ENCODE measurements at regions not wholly inside any gene's neighbourhood (a gene's known extent, or its start where the extent isn't known, plus 50 kb on each side); places are given as distances from the start of the nearest gene placed in this dataset.

- H3K27ac ChIP-seq = no peak overlapping the region
- ATAC-seq = no peak
- no peak for TF ChIP-seq POLR2AphosphoS5 (IDR thresholded peaks at IDR 0.05)
- TF ChIP-seq EP300 (IDR thresholded peaks at IDR 0.05) = no peak
- TF ChIP-seq CTCF (IDR thresholded peaks at IDR 0.05) = no peak
- no peak for TF ChIP-seq POLR2A (IDR thresholded peaks at IDR 0.05)
- no peak overlapping the region for H3K4me3 ChIP-seq
- no peaks in the 10 kb centered on the region for H3K36me3 ChIP-seq
- H3K9me3 ChIP-seq = no peaks in the 10 kb centered on the region
- no peaks in the 10 kb centered on the region for H3K27me3 ChIP-seq
- H3K4me1 ChIP-seq = no peaks in the 10 kb centered on the region
- WGBS, 2 donors (ENCODE audit: low coverage in 1 of 2) = 71 to 100% methylated on average over 1 of the region's 1 CpG
Measured at GRCh38 chr5:35409361-35409760, 179.1 kb upstream of the PRLR start.

GRCh38 chr5:35408146-35408545 lies 177.9 kb upstream of the PRLR start:
- no peak for TF ChIP-seq CTCF (IDR thresholded peaks at IDR 0.05)
- TF ChIP-seq EP300 (IDR thresholded peaks at IDR 0.05) = no peak
- TF ChIP-seq POLR2A (IDR thresholded peaks at IDR 0.05) = no peak
- TF ChIP-seq POLR2AphosphoS5 (IDR thresholded peaks at IDR 0.05) = no peak
- H3K9me3 ChIP-seq = no peaks in the 10 kb centered on the region
- no peaks in the 10 kb centered on the region for H3K4me1 ChIP-seq
- no peaks in the 10 kb centered on the region for H3K36me3 ChIP-seq
- WGBS, 2 donors (ENCODE audit: low coverage in 1 of 2) = 51 to 56% methylated on average over 2 of the region's 2 CpGs
- ATAC-seq = no peak
- H3K4me3 ChIP-seq = no peak overlapping the region
- no peaks in the 10 kb centered on the region for H3K27me3 ChIP-seq
- H3K27ac ChIP-seq = no peak overlapping the region

- ATAC-seq = no peak
Measured at GRCh38 chr5:35407697-35408096, 177.4 kb upstream of the PRLR start.

GRCh38 chr5:35405938-35406337 lies 175.7 kb upstream of the PRLR start:
- TF ChIP-seq CTCF (IDR thresholded peaks at IDR 0.05) = no peak
- TF ChIP-seq POLR2AphosphoS5 (IDR thresholded peaks at IDR 0.05) = no peak
- no peak for TF ChIP-seq POLR2A (IDR thresholded peaks at IDR 0.05)
- no peak for TF ChIP-seq EP300 (IDR thresholded peaks at IDR 0.05)
- H3K4me3 ChIP-seq = no peak overlapping the region
- H3K36me3 ChIP-seq = no peaks in the 10 kb centered on the region
- no peak overlapping the region for H3K27ac ChIP-seq
- no peaks in the 10 kb centered on the region for H3K27me3 ChIP-seq
- WGBS, 2 donors (ENCODE audit: low coverage in 1 of 2) = 89 to 95% methylated on average over 3 to 10 of the region's 15 CpGs
- peak; percentile 34 for ATAC-seq
- H3K9me3 ChIP-seq = no peaks in the 10 kb centered on the region
- H3K4me1 ChIP-seq = no peaks in the 10 kb centered on the region

More at GRCh38 chr5:35407697-35408096, 177.4 kb upstream of the PRLR start:
- Histone ChIP-seq H3K36me3 (no peaks in the 10 kb centered on the region), H3K4me3 (no peak overlapping the region), H3K27me3 (no peaks in the 10 kb centered on the region), H3K27ac (no peak overlapping the region), H3K4me1 (no peaks in the 10 kb centered on the region), H3K9me3 (no peaks in the 10 kb centered on the region)
- no peak for TF ChIP-seq CTCF (IDR thresholded peaks at IDR 0.05)
- no peak for TF ChIP-seq EP300 (IDR thresholded peaks at IDR 0.05)
- TF ChIP-seq POLR2AphosphoS5 (IDR thresholded peaks at IDR 0.05) = no peak
- TF ChIP-seq POLR2A (IDR thresholded peaks at IDR 0.05) = no peak

GRCh38 chr5:35404701-35405100 lies 174.4 kb upstream of the PRLR start:
- Histone ChIP-seq H3K36me3 (no peaks in the 10 kb centered on the region), H3K27me3 (no peaks in the 10 kb centered on the region), H3K9me3 (no peaks in the 10 kb centered on the region), H3K27ac (no peak overlapping the region), H3K4me1 (no peaks in the 10 kb centered on the region), H3K4me3 (no peak overlapping the region)
- no peak for ATAC-seq
- 89 to 93% methylated on average over 4 to 7 of the region's 9 CpGs for WGBS, 2 donors (ENCODE audit: low coverage in 1 of 2)
- TF ChIP-seq CTCF (IDR thresholded peaks at IDR 0.05) = no peak
- no peak for TF ChIP-seq POLR2A (IDR thresholded peaks at IDR 0.05)
- no peak for TF ChIP-seq EP300 (IDR thresholded peaks at IDR 0.05)
- TF ChIP-seq POLR2AphosphoS5 (IDR thresholded peaks at IDR 0.05) = no peak
